Ishikawa (cell line): ENCODE measurements at regions not wholly inside any gene's neighbourhood (a gene's known extent, or its start where the extent isn't known, plus 50 kb on each side); places are given as distances from the start of the nearest gene placed in this dataset.

Experiments
- CEBPB ChIP-seq: IDR thresholded peaks from 2 replicates; pipeline ENCODE4 v1.6.1; 2012
- EGR1 ChIP-seq: IDR thresholded peaks from 2 replicates; pipeline ENCODE4 v1.6.1; 2012
- EP300 ChIP-seq: IDR thresholded peaks from 2 replicates; pipeline ENCODE4 v1.6.1; 2012; ENCODE audit warnings: borderline replicate concordance
- TAF1 ChIP-seq: IDR thresholded peaks from 2 replicates; pipeline ENCODE4 v1.6.1; 2012; ENCODE audit warnings: low read depth, mild to moderate bottlenecking
- TCF12 ChIP-seq: IDR thresholded peaks from 2 replicates; pipeline ENCODE4 v1.6.1; 2012; ENCODE audit warnings: low read depth
- YY1 ChIP-seq: IDR thresholded peaks from 2 replicates; pipeline ENCODE4 v1.6.1; 2012; ENCODE audit warnings: low read depth
- ZBTB7A ChIP-seq: IDR thresholded peaks from 2 replicates; pipeline ENCODE4 v1.6.1; 2012; ENCODE audit warnings: low read depth
- TF ChIP-seq, protein P1 (sequence below): IDR thresholded peaks from 2 replicates; pipeline ENCODE4 v1.6.1; 2012; ENCODE audit warnings: low read depth, mild to moderate bottlenecking

DNA sequence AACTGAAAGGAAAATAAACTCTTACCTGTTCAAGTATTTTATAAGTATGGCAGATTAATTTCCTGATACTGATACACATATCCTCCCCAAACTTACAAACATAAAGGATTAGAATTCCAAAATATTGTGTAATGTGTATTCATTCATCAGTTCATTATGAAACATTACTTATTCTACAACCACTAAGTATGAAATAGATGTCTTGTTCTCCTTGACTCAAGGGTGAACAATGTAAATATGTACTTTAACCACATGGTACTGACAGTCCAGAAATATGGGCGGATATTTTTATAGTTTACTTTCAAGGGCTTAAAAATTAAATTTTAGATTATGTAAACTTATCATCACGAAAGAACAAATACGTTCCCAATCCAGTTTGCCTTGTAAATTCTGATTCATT, 334.0 kb downstream of the LIG4 start:
- TF ChIP-seq EP300 (no peak), EGR1 (no peak), TCF12 (no peak), TAF1 (no peak), CEBPB (no peak), YY1 (no peak), ZBTB7A (no peak)
- TF ChIP-seq, protein P1, sequence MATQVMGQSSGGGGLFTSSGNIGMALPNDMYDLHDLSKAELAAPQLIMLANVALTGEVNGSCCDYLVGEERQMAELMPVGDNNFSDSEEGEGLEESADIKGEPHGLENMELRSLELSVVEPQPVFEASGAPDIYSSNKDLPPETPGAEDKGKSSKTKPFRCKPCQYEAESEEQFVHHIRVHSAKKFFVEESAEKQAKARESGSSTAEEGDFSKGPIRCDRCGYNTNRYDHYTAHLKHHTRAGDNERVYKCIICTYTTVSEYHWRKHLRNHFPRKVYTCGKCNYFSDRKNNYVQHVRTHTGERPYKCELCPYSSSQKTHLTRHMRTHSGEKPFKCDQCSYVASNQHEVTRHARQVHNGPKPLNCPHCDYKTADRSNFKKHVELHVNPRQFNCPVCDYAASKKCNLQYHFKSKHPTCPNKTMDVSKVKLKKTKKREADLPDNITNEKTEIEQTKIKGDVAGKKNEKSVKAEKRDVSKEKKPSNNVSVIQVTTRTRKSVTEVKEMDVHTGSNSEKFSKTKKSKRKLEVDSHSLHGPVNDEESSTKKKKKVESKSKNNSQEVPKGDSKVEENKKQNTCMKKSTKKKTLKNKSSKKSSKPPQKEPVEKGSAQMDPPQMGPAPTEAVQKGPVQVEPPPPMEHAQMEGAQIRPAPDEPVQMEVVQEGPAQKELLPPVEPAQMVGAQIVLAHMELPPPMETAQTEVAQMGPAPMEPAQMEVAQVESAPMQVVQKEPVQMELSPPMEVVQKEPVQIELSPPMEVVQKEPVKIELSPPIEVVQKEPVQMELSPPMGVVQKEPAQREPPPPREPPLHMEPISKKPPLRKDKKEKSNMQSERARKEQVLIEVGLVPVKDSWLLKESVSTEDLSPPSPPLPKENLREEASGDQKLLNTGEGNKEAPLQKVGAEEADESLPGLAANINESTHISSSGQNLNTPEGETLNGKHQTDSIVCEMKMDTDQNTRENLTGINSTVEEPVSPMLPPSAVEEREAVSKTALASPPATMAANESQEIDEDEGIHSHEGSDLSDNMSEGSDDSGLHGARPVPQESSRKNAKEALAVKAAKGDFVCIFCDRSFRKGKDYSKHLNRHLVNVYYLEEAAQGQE: no peak
